ENCODE measurements at regions not wholly inside any gene's neighbourhood (a gene's known extent, or its start where the extent isn't known, plus 50 kb on each side); places are given as distances from the start of the nearest gene placed in this dataset.

DNA sequence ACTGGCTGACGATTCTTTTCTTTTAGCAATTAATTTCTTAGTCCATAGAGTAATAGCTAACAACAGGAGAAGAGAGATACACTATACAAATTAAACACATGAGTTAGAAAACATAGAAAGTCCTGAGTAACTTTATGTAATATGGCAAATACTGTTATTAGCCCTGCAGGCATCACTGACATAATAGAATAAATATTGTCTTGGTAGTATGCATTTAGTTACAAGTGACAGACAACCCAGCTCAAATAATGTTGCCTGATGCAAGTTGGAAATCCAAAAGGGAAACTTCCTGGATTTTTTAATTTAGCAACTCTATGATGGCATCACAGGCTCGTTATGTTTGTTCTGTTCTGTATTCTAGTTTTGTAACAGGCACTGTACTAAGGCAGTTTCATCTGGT lies 95.1 kb downstream of the DKK1 start:
- H3K4me3 ChIP-seq (ENCODE audit: insufficient read depth, low read length): no peak overlapping the region
- peaks cover 11% of the 10 kb centered on the region for H3K4me1 ChIP-seq (ENCODE audit: insufficient read depth, low read length)
- no peaks in the 10 kb centered on the region for H3K79me2 ChIP-seq (ENCODE audit: insufficient read depth, low read length)
- no peak overlapping the region for H2AFZ ChIP-seq (ENCODE audit: low read length)
- H3K27ac ChIP-seq (ENCODE audit: low read depth, low read length): no peak overlapping the region
- DNase-seq (ENCODE audit: insufficient read length, low spot score, missing footprints): no peak
- TF ChIP-seq, protein P1, sequence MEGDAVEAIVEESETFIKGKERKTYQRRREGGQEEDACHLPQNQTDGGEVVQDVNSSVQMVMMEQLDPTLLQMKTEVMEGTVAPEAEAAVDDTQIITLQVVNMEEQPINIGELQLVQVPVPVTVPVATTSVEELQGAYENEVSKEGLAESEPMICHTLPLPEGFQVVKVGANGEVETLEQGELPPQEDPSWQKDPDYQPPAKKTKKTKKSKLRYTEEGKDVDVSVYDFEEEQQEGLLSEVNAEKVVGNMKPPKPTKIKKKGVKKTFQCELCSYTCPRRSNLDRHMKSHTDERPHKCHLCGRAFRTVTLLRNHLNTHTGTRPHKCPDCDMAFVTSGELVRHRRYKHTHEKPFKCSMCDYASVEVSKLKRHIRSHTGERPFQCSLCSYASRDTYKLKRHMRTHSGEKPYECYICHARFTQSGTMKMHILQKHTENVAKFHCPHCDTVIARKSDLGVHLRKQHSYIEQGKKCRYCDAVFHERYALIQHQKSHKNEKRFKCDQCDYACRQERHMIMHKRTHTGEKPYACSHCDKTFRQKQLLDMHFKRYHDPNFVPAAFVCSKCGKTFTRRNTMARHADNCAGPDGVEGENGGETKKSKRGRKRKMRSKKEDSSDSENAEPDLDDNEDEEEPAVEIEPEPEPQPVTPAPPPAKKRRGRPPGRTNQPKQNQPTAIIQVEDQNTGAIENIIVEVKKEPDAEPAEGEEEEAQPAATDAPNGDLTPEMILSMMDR (IDR thresholded peaks at IDR 0.05; ENCODE audit: extremely low read depth, low read depth, low read length): no peak
- no peaks in the 10 kb centered on the region for H3K27me3 ChIP-seq (ENCODE audit: insufficient read depth, low read length)
- no peaks in the 10 kb centered on the region for H3K9me3 ChIP-seq (ENCODE audit: low read depth, low read length)
- no peaks in the 10 kb centered on the region for H3K36me3 ChIP-seq (ENCODE audit: insufficient read depth, low read length)
- no peaks in the 10 kb centered on the region for H4K20me1 ChIP-seq (ENCODE audit: insufficient read depth, low read length)
- H3K4me2 ChIP-seq (ENCODE audit: insufficient read depth, low read length): no peak overlapping the region

DNA sequence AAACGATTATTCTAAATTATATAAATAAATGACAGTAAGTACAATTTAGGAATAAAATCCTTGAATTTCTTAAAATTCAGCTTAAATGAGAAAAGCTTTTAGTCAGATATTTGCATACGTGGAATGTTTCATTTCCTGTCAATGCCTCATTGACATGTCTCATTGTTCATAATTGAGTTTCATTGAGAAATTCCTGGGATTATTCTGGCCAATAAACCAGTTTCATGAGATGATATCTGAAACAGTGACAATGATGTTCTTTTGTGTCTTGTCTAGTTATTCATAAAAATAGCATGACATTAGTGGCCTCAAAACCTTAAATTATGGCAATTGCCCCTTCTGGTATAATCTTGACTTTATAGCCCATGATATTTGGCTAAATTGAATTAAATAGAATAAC lies 95.8 kb downstream of the DKK1 start:
- no peak overlapping the region for H3K4me3 ChIP-seq (ENCODE audit: insufficient read depth, low read length)
- peaks cover 11% of the 10 kb centered on the region for H3K4me1 ChIP-seq (ENCODE audit: insufficient read depth, low read length)
- H3K4me2 ChIP-seq (ENCODE audit: insufficient read depth, low read length): no peak overlapping the region
- no peaks in the 10 kb centered on the region for H3K79me2 ChIP-seq (ENCODE audit: insufficient read depth, low read length)
- no peak for DNase-seq (ENCODE audit: insufficient read length, low spot score, missing footprints)
- H2AFZ ChIP-seq (ENCODE audit: low read length): no peak overlapping the region
- H3K9me3 ChIP-seq (ENCODE audit: low read depth, low read length): no peaks in the 10 kb centered on the region
- no peaks in the 10 kb centered on the region for H3K27me3 ChIP-seq (ENCODE audit: insufficient read depth, low read length)
- H3K27ac ChIP-seq (ENCODE audit: low read depth, low read length): no peak overlapping the region
- TF ChIP-seq, protein P1 (IDR thresholded peaks at IDR 0.05; ENCODE audit: extremely low read depth, low read depth, low read length): no peak
- H4K20me1 ChIP-seq (ENCODE audit: insufficient read depth, low read length): no peaks in the 10 kb centered on the region
- H3K36me3 ChIP-seq (ENCODE audit: insufficient read depth, low read length): no peaks in the 10 kb centered on the region

DNA sequence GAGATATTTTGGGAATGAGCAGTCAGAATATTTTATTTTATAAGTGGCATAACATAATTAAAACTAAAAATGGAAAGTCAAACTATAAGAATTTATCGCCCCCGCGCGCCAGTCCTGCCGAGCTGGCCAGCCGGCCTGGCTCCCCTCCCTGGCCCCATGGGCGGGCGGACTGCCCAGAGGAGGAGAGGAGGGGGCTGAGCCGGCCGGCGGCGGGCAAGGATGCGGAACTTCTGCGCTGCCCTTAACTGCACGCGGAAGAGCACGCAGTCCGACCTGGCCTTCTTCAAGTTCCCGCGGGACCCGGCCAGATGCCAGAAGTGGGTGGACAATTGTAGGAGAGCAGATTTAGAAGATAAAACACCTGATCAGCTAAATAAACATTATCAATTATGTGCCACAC lies 96.8 kb downstream of the DKK1 start:
- H4K20me1 ChIP-seq (ENCODE audit: insufficient read depth, low read length): no peaks in the 10 kb centered on the region
- H3K36me3 ChIP-seq (ENCODE audit: insufficient read depth, low read length): no peaks in the 10 kb centered on the region
- H3K4me3 ChIP-seq (ENCODE audit: insufficient read depth, low read length): peak overlapping the region; percentile 8
- TF ChIP-seq, protein P1 (IDR thresholded peaks at IDR 0.05; ENCODE audit: extremely low read depth, low read depth, low read length): no peak
- no peak for DNase-seq (ENCODE audit: insufficient read length, low spot score, missing footprints)
- peaks cover 11% of the 10 kb centered on the region for H3K4me1 ChIP-seq (ENCODE audit: insufficient read depth, low read length)
- no peaks in the 10 kb centered on the region for H3K79me2 ChIP-seq (ENCODE audit: insufficient read depth, low read length)
- H3K27ac ChIP-seq (ENCODE audit: low read depth, low read length): no peak overlapping the region
- no peaks in the 10 kb centered on the region for H3K9me3 ChIP-seq (ENCODE audit: low read depth, low read length)
- H2AFZ ChIP-seq (ENCODE audit: low read length): peak overlapping the region; percentile 49
- H3K4me2 ChIP-seq (ENCODE audit: insufficient read depth, low read length): peak overlapping the region; percentile 50
- H3K27me3 ChIP-seq (ENCODE audit: insufficient read depth, low read length): no peaks in the 10 kb centered on the region

DNA sequence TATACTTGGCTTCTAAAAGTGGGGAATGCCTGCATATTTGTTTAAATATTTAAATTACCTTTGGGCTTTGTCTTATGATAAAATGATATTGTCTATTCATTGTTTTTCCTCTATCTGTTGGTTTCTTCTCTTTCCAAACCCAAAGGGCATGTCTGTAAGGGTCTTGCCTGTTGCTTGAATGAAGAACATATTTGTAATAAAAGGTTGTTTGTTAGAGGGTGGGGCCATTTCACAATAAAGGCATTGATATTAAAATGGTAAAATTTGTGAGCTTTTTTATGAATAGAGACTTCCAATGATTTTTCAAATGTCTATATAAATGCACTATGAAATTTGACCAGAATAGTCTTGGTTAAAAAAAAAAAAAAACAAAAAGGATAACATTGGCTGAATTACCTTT lies 105.2 kb downstream of the DKK1 start:
- no peaks in the 10 kb centered on the region for H3K36me3 ChIP-seq (ENCODE audit: insufficient read depth, low read length)
- H3K4me2 ChIP-seq (ENCODE audit: insufficient read depth, low read length): no peak overlapping the region
- no peaks in the 10 kb centered on the region for H3K79me2 ChIP-seq (ENCODE audit: insufficient read depth, low read length)
- H3K4me1 ChIP-seq (ENCODE audit: insufficient read depth, low read length): peaks cover 16% of the 10 kb centered on the region
- TF ChIP-seq, protein P1 (IDR thresholded peaks at IDR 0.05; ENCODE audit: extremely low read depth, low read depth, low read length): no peak
- H3K9me3 ChIP-seq (ENCODE audit: low read depth, low read length): no peaks in the 10 kb centered on the region
- H3K27me3 ChIP-seq (ENCODE audit: insufficient read depth, low read length): no peaks in the 10 kb centered on the region
- no peak overlapping the region for H3K27ac ChIP-seq (ENCODE audit: low read depth, low read length)
- no peaks in the 10 kb centered on the region for H4K20me1 ChIP-seq (ENCODE audit: insufficient read depth, low read length)
- no peak for DNase-seq (ENCODE audit: insufficient read length, low spot score, missing footprints)
- no peak overlapping the region for H3K4me3 ChIP-seq (ENCODE audit: insufficient read depth, low read length)
- H2AFZ ChIP-seq (ENCODE audit: low read length): peak overlapping the region; percentile 6
